Progenitor cell of endocrine pancreas (in vitro differentiated cells): ENCODE measurements at regions not wholly inside any gene's neighbourhood (a gene's known extent, or its start where the extent isn't known, plus 50 kb on each side); places are given as distances from the start of the nearest gene placed in this dataset.

Experiments used
- DNase-seq: peaks from one replicate; pipeline ENCODE4 v3.0.0; 2021; ENCODE audit warnings: low spot score; ENCODE audit not compliant: unreplicated experiment
- H3K27ac Mint-ChIP-seq: 2 replicates; pipeline ENCODE4 v1.8.0; 2021; ENCODE audit warnings: mild to moderate bottlenecking, moderate library complexity, mixed read lengths
- H3K27me3 Mint-ChIP-seq: 2 replicates; pipeline ENCODE4 v1.8.0; 2021; ENCODE audit warnings: mixed read lengths
- H3K36me3 Mint-ChIP-seq: 2 replicates; pipeline ENCODE4 v1.8.0; 2022; ENCODE audit warnings: mixed read lengths; ENCODE audit not compliant: insufficient read depth
- H3K4me1 Mint-ChIP-seq: 2 replicates; pipeline ENCODE4 v1.8.0; 2021; ENCODE audit warnings: low read depth, mixed read lengths
- H3K4me3 Mint-ChIP-seq: 2 replicates; pipeline ENCODE4 v1.8.0; 2021; ENCODE audit warnings: low read depth, mild to moderate bottlenecking, moderate library complexity, mixed read lengths
- H3K9me3 Mint-ChIP-seq: 2 replicates; pipeline ENCODE4 v1.8.0; 2021; ENCODE audit warnings: low read depth, mixed read lengths
- CTCF ChIP-seq: fragments of 200-600 bp; sonication (generic); IDR thresholded peaks from one replicate; pipeline ENCODE4 v1.5.0; 2021; ENCODE audit warnings: antibody characterized with exemption, mild to moderate bottlenecking; ENCODE audit not compliant: unreplicated experiment

- Mint-ChIP-seq H3K27ac (no peak overlapping the region), H3K4me3 (no peak overlapping the region), H3K4me1 (peaks cover 4% of the 10 kb centered on the region), H3K36me3 (no peaks in the 10 kb centered on the region), H3K27me3 (peaks cover 11% of the 10 kb centered on the region), H3K9me3 (no peaks in the 10 kb centered on the region)
- DNase-seq, result no peak
- TF ChIP-seq CTCF, result no peak
Measured at GRCh38 chr14:62097824-62098223, 335.6 kb downstream of the SNAPC1 start.

GRCh38 chr14:62098357-62098756 is 336.1 kb downstream of the SNAPC1 start:
- no peaks in the 10 kb centered on the region for H3K9me3 Mint-ChIP-seq

DNA sequence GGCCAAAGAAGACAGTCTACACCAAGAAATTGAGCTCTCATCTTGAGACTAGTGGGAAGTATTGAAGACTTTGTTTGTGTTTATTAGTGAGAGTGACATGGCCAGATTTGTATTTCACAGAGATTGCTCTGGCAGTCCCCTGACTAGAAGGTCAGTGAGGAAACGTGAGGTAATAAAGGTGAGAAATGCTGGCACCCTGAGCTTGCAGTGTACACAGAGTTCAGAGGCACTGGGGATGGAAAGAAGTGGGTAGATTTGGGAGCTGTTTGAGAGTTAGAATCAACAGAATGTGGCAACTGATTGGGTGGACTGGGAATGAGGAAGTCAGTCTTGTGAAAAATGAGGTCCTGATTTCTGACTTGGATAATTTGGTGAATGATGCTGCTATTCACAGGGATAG is 336.9 kb downstream of the SNAPC1 start:
- H3K4me3 Mint-ChIP-seq, result no peak overlapping the region
- H3K36me3 Mint-ChIP-seq, result no peaks in the 10 kb centered on the region
- no peak for TF ChIP-seq CTCF
- H3K4me1 Mint-ChIP-seq, result peaks cover 4% of the 10 kb centered on the region
- H3K27me3 Mint-ChIP-seq, result peaks cover 11% of the 10 kb centered on the region
- H3K27ac Mint-ChIP-seq, result no peak overlapping the region
- no peaks in the 10 kb centered on the region for H3K9me3 Mint-ChIP-seq
- no peak for DNase-seq

More at GRCh38 chr14:62098357-62098756, 336.1 kb downstream of the SNAPC1 start:
- peaks cover 4% of the 10 kb centered on the region for H3K4me1 Mint-ChIP-seq
- H3K27ac Mint-ChIP-seq, result no peak overlapping the region
- no peak for DNase-seq
- TF ChIP-seq CTCF, result no peak
- no peak overlapping the region for H3K4me3 Mint-ChIP-seq
- H3K27me3 Mint-ChIP-seq, result peaks cover 11% of the 10 kb centered on the region
- no peaks in the 10 kb centered on the region for H3K36me3 Mint-ChIP-seq

- no peak for DNase-seq
- TF ChIP-seq CTCF, result no peak
- Mint-ChIP-seq H3K27ac (no peak overlapping the region), H3K36me3 (no peaks in the 10 kb centered on the region), H3K4me3 (no peak overlapping the region), H3K9me3 (no peaks in the 10 kb centered on the region), H3K4me1 (peaks cover 4% of the 10 kb centered on the region), H3K27me3 (peaks cover 11% of the 10 kb centered on the region)
Measured at GRCh38 chr14:62101189-62101588, 339.0 kb downstream of the SNAPC1 start.

DNA sequence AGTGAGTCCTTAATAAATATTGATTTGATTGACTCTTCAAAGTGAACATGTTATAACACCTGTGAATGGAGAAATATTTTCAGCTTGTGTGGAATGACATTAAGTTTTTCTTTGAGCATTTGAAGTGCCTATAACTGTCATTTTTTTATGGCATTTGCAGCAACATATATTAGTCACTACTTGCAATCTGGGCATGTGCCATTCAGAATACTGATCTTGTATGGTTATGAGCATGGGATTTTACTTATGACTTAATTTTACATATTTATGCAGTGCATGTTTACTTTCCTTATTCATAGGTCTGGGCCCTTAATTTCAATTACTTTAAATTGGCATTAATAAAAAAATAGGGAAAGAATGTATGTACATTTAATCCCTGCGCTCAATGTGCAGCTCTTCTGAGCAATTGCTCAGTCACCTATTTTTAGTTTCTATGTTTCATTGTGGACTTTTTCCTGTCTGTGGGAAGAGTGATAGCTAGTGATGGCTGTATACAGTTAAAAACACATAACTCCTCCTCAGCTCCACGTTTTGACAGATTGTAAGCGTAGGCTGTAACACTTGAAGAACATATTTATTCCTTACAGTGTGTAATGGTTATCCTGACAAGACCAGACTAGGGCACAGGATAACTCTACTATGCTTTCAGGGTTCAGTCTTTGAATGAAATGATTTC is 339.6 kb downstream of the SNAPC1 start:
- no peak for TF ChIP-seq CTCF
- Mint-ChIP-seq H3K27me3 (peaks cover 11% of the 10 kb centered on the region), H3K4me1 (peaks cover 4% of the 10 kb centered on the region), H3K36me3 (no peaks in the 10 kb centered on the region), H3K9me3 (no peaks in the 10 kb centered on the region), H3K27ac (no peak overlapping the region), H3K4me3 (no peak overlapping the region)
- no peak for DNase-seq
